ENCODE measurements at regions not wholly inside any gene's neighbourhood (a gene's known extent, or its start where the extent isn't known, plus 50 kb on each side); places are given as distances from the start of the nearest gene placed in this dataset.

DNA sequence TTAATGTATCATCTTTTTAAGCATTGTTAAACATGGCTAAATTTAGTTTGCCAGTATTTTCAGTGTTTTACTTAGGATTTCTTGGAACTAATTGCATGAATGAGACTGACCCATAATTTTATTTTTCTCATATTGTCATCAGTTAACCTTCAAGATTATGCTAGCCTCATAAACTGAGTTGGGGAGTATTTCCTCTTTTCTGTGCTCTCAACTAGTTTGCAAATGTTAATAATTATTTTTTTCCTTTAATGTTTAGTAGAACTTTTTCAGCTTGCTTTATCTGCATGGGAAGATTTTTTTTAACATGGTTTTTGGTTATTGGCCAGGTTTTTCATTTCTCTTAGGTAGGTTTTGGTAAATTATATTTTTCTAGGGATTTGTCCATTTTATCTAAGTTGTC is 235.4 kb upstream of the SESN3 start:
- no peak for DNase-seq

DNA sequence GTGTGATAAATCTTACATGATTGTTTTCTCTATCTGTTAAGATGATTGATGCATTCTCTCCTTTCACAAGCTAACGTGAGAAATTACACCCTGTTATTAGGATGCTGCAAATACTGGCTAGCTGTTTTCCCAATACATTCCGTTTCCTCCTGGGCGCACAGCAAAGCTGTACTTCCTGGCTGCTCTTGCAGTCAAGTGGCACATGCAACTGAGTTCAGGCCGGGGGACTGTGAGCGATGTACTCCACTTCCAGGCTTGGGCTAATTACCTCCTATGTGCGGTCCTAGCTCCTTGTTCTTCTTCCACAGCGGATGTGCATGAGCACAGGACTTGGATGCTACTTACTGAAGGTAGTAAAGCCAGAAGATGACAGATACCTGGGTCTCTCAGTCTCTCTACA is 234.9 kb upstream of the SESN3 start:
- DNase-seq: no peak

DNA sequence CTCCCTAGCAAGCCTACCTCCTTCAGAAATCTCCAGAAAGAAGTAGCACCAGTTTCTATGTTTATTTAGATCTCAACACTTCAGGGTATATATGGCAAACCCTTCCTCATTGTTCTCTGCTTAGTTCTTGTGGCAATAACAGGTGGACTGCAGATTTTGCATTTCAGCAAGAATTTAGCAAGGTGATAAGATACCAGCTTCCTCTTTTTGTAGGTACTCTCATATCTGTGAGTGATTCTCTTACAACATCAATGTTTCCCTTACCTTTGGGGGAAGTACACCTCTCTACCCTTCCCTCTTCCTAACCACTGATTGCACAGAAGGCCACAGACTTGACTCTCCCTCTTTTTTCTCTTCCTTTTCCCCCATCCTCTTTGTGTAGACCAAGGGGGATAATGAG is 230.9 kb upstream of the SESN3 start:
- no peak for DNase-seq

DNA sequence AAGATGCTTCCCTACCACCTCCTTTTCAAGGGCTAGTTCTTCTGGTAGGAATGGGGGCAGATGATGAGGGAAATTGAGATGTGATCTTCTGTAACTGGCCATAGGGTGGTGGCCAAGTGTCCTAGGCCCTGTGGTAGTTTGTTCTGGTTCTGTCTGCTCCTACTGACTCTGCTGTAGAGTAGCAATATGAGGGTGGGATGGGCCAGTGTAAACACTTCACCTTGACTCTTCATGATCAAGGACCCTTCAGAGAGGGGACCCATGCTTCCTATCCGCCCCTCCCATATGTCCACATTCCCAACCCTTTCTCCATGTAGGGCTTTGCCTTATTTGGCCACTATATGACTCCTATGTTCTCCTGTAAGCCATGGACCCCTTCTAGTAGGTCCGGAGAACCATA is 230.3 kb upstream of the SESN3 start:
- DNase-seq: no peak

DNA sequence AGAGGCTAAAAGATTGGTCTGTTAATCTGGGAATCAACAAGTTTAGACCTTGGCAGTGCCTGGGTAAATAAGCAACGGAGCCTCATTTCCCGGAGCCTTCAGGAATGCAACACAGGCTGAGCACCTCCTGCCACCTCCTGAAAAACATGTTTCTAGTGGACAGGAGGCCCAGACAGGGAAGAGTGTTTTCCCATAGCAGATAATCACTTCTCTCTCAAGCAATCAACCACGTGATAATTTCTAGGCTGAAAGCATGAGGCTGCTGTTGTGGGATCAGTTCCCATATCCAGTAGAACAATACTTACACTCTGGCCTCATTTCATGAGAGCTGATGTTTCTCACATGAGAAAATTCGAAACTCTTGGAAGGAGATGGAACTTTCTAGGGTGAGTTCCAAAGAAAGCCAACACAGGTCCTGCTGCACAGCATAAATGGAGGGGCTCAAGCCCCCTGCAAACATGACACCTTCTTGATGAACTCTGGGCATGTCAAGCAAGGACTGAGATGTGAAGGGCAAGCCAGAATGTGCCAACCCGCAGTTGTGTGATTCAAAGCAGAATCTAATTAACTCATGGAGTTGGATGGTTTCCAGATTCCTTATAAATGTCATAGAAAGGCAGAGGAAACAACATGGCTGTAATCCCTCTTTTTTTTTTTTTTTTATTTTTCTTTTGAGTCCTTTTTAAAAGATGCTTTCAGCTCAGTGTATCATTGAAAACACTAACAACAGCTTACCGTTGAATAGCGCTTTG is 228.5 kb upstream of the SESN3 start:
- DNase-seq: peak; percentile 17

DNA sequence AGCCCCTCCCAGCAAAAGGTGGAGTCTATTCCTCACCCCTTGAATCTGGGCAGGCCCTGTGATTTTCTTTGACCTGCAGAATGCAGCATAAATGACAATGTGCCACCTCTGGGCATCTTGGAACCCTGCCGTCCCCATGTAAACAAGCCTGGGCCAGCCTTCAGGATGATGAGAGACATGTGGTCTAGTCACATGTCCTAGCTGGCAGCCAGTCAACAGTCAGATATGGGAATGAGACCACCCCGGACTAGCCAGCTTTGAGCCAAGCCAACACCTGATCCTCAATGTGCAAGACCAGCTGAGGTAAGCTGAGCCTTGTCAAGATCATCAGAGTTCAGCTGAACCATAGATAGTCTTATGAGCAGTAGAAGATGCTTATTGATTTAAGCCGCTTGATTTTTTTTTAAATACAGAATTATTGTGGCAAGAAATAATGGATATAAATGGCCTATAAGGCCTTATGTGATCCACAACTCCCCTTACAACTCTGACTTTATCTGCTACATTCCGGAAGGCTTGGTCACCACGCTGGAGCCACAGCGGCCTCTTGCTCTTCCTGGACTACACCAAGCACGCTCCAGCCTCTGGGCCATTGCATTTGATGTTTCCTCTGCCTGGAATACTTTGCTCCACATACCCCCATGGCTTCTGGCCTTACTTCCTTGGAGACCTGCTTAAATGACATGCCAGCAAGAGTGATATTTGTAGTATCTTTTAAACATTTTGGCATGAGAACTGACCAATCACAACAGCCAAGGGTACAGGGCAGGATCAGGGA is 225.9 kb upstream of the SESN3 start:
- no peak for DNase-seq

DNA sequence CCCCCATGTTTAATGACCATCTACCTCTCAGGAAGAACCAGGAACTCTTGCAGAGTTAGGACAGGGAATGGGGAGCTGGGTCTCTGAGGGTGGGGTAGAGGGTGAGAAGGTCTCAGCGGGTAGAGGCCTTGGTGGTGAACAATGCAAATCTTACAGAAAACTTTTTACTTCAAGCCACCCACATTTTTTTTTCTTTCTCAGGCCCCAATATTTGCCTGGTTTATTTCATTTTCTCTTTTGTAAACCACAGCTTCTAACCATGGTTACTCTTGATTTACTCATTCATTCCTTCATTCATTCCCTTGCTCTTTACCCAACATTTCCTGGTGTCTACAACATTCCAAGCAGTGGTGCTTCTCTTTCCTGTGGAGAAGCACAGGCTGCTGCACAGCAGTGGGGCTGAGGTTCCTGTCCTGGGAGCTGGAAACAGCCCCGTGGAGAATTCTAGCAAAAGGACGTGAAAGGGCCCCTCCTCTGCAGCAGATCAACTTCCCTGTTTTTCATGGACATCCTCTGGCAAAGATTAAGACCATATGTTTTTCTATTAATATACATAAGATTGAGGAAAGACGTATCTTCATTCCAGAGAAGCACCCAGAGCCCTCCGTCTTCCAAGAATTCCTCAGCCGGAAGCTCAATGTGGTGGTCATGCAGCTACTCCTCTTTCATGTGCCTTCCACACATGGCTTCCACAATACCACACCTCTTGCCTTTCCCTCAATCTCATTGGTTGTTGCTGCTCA is 224.4 kb upstream of the SESN3 start:
- DNase-seq: no peak

DNA sequence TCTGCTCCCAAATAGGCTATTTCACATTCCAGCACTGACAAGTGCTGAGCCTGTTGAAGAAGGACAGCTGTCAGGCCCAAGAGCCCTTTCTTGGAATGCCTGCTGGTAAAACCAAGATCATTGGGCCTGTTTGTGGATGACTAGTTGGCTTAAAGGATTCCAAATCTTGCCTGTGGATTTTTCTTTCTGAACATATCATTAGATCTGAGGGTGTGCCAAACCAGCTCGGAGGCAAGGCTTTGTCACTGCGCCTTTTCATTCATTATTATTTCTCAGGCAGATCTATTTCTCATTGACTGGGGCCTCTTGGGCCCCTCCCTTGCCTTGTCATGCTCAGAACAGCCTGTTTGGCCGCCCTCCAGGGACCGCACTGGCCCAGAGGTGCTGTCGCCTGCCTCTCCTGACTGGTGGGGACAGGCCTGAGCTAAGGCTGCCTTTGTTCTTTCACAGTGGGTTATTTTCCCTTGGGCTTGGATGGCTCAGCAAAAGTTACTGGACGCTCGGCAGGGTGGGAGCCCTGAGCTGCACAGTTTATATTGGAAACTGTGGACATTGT is 222.7 kb upstream of the SESN3 start:
- DNase-seq: peak; percentile 55

DNA sequence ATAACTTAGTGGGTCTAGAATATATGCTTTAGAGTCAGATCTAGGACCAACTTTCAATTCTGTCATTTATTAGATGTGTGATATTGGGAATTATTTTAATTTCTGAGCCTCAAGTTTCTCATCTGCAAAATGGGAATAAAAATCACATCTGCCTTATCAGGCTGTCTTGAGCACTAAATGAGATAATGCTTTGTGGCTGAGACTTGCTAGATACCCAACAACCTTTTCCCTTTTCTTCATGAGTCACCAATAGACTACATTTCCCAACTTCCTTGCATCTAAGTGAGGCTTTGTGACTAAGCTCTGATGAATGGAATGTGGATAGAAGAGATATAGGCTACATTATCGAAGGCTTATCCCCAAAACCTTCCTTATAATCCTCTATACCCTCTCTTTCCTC is 220.7 kb upstream of the SESN3 start:
- DNase-seq: no peak

DNA sequence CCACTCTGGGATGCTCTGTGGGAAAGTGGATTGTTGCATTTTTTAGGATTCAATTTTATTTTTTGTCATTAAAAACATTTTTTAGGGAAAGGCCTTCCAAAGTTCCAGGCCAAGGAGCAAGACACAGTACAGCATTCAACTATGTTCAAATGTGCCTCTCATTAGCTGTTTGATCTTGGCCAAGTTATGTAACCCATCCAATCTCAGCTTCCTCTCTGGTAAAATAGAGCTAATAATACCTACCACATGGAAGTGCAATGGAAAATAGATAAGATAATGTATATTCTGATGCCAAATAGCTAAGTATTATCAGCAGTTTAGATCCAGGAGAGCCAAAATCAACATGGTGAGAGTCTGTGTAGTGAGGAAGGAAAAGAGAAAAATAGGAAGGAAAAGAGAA is 220.3 kb upstream of the SESN3 start:
- DNase-seq: no peak

DNA sequence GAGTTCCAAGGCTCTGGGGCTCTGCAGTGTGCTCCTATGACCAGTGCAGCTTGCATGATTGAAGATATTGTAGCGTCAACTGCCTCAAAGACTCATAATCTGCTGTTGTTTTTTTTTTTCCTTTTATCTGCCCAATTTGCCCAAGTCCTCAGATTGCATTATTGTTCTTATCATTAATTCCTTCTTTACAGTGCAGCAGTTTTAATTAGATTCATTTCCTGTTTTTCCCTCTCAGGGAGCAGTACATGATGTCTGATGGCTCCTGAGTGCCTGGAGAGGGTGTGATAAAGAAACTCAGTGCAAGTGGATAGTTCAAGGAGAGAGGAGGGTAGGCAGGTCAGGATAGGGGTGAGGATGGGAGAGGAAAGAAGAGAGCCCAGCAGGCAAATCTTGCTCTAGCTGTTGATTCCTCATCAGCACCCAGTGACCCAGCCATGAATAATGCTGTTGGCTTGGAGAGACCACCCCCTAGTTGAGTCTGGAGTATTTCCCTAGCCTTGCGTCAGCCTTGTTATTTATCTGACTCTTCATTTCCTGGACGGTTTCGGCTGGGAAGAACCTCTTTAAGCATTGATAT is 219.6 kb upstream of the SESN3 start:
- DNase-seq: no peak

DNA sequence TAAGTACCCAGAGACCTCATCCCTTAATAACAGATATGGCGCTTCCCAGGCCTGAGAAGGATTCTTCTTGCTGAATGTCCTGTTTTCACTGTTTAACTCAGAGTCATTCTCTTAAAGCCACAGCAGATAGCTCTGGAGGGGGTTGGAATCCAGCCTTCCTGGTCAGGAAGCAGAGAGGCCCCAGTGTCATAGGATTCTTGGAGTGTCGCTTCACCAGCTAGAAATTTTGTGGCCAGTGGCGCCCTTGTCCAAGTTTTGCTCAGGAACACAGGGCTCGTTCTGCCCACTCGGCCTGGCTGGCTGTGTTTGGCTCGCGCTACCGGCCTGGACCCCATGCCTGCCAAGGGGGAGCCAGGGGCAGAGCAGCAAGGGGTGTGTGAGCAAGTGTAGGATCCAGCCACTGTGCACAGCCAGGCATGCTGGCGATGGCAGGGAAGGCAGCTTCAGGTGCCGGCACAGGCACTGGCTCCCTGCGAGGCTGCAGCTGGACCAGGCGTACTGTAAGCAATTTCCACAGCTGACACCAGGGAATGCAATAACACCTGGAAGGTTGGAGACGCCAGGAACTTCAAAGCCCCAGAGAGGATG is 214.8 kb upstream of the SESN3 start:
- no peak for DNase-seq

DNA sequence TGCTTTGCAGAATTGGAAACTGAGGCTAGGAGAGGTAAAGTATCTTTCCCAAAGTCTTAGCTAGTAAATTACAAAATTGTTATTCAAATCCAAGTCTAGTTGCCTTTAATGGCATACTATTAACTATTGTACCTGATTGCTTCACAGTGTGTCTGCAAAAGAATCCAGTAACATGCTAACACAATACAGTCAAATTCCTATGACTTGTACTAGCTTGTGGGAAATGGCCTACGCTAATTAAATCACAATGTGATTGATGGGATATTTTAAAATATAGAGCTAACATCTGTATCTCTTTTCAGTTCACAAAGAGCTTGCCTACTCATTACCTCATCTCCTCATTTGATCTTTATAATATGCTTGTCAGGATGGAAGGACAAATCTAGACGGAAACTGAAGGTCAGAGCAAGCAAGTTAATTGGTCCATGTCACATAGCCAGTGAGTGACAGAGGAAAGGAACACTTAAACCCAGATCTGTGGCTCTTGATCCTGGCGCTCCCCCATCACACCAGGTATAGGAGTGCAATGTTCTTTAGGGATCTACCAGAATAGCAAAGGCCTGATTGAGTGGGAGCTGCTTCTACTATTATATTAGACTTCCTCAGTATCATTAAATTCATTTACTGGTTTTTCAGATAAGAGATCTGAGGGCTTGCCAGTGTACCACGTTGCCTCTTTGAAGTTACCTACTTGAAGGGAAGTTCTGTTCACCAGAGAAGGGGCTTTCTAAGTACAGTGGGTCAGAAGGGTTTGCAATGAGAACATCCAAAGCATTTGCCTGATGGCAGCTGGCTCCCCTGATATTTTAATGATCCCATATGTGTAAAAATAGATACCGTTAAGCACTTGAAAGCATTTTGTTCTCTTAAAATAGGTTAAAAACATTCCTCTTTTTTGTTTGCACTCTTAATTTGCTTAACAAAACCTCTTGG is 213.6 kb upstream of the SESN3 start:
- no peak for DNase-seq

DNA sequence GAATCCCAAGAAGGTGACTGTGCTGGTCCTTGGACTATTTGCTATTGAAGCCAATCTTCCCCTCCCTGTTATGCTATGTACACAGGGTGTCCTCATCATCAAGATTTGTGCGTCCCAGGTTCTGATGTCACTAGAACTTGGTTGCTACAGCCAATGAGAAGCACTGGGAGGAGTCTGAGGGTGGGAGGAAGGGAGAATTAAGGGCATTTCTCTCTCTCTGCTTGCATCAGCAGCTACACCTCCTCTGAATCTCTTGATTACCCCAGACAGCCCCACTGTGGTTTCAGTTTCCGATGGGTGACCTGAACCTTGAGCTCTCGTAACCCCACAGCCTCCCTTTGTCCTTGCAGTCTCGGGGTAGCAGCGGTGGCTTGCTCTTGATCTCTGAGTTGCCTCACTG is 212.4 kb upstream of the SESN3 start:
- DNase-seq: no peak

DNA sequence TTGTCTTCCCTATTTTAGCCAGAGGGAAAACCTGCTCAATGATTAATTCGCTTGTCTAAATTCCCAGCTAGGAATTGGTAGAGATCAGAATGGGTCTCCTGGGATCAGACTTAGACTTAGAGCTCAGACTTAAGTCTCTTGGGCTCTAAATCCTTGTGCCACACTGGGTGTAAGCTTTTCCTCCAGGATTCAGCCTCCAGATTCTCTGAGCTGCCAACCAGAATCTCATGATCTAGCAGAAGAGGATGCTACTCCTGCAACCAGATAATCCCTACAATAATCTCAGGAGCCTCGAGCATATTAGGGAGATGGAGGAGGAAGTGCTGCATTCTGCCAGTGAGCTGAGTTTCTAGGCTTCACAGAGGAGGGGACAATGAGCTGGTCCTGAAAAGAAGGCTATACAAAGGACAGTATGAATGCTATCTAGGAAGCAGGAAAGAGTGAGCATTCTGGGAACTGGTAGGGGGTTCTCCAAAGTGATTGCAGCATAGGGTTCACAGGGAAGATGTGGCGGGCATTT is 211.6 kb upstream of the SESN3 start:
- no peak for DNase-seq

DNA sequence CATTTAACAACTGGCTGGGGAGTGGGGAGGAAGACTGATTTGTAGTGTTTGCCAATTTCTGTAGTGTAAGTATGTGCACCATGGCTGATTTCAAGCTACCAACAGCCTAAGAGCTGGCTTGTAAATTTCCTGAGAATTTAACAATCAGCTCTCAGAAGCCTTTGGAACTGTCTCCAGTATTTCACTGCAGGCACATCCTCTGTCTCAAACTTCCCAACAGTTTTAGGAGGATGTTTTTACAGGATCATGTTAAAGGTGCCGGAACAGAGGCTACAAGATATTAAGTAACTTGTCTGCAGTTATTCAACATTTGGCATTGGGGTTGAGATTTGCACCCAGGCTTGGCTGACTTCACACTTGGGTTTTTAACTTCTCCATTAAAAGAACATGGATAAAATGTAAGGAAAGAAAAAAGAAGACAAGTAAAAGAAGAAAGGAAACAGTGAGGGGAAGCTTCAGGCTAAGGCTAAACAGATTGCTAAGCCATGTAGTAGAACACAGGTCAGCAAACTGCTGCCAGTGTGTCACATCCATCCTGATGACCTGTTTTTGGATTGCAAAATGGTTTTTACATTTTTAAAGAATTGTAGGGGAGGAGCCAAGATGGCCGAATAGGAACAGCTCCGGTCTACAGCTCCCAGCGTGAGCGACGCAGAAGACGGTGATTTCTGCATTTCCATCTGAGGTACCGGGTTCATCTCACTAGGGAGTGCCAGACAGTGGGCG is 204.8 kb upstream of the SESN3 start:
- no peak for DNase-seq

DNA sequence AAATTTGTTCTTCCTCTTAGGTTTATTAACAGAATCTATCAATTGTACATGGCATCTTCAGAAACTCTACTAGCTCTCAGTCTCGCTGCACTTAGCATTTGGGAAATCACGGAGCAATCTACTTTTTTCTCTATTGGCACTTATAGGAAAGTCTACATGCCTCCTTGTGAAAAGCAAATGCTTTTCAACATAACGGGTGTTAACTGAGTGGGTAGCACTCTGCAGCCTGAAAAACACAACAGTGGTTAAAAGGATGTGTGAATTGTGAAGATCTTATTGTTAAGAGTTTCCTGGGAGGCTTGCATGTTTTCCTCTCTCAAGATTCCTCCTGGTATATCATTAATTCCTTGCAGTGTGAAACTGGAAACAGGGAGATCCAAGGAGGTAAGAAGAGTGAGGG is 204.2 kb upstream of the SESN3 start:
- DNase-seq: no peak

DNA sequence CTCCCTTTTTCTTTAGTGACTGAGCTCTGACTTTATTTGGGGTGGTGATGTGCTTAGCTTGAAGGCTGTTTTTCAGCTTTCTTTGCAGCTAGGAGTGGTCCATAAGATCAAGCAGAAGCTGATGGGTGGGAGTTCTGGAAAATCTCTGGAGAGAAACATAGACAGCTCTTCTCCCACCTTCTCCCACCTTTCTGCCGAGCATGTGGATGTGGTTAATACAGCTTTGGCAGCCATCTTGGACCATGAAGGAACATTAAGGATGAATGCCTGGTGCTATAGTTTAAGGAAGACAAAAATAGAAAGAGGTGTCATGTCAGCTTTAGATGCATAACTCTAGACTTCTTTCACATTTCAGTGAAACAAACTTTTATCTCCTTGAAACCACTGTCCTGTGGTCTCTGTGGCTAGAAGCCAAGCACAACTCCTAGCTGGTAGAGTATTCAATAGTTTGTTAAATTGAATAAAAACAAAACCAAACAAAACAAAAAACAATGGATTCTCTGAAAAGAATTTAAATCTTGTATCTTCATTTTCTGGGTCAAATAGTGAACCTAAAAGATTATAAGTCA is 203.6 kb upstream of the SESN3 start:
- DNase-seq: no peak

DNA sequence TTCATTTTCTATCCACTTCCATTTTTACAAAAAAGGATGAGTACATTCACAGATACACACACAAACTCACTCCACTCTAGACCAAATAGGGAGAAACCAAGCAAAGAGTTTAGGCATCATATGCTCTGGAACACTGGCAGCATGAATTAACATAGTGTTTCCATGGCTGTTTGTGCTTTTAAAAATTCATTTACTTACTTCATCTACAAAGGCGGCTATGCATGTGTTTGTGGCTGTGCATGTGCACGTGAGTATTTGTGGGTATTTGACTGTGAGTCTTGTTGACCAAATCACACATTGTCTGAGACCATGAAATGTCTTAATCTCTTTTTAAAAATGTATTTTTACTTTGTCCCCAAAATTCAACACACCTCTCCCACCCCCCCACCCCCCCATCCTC is 203.0 kb upstream of the SESN3 start:
- no peak for DNase-seq
